NCI-H146 treated with DMSO at 0.1 percent for 48 hours (cell line): ENCODE measurements at regions not wholly inside any gene's neighbourhood (a gene's known extent, or its start where the extent isn't known, plus 50 kb on each side); places are given as distances from the start of the nearest gene placed in this dataset.
"Not testable (repeated sequence)": the region's sequence is repeated elsewhere in the genome, so short reads cannot be mapped to it uniquely, and the experiment has no call there.

Experiments used
- DNase-seq: peaks from one replicate; lab custom pipeline; 2025; ENCODE audit not compliant: unreplicated experiment; lab: John Stamatoyannopoulos, UW

- no peak for DNase-seq
These were observed 167.0 kb downstream of the ERMARD start for GRCh38 chr6:169918239-169918953.

- no peak for DNase-seq
These were observed 165.7 kb downstream of the ERMARD start for GRCh38 chr6:169917153-169917552.

- DNase-seq = no peak
These were observed 164.5 kb downstream of the ERMARD start for GRCh38 chr6:169915769-169916550.

GRCh38 chr6:169913745-169914144 lies 162.3 kb downstream of the ERMARD start:
- not testable (repeated sequence) for DNase-seq

GRCh38 chr6:169913096-169913638 lies 161.7 kb downstream of the ERMARD start:
- no peak for DNase-seq

GRCh38 chr6:169912266-169913095 lies 161.1 kb downstream of the ERMARD start:
- DNase-seq = no peak

GRCh38 chr6:169911264-169912263 lies 160.1 kb downstream of the ERMARD start:
- DNase-seq = no peak

- DNase-seq = no peak
These were observed 157.7 kb downstream of the ERMARD start for GRCh38 chr6:169909113-169909512.

- no peak for DNase-seq
These were observed 157.0 kb downstream of the ERMARD start for GRCh38 chr6:169908403-169908933.

GRCh38 chr6:169907419-169908115 lies 156.1 kb downstream of the ERMARD start:
- DNase-seq = no peak

- DNase-seq = no peak
These were observed 155.4 kb downstream of the ERMARD start for GRCh38 chr6:169906688-169907418.

- no peak for DNase-seq
These were observed 154.7 kb downstream of the ERMARD start for GRCh38 chr6:169906004-169906687.

- no peak for DNase-seq
These were observed 153.8 kb downstream of the ERMARD start for GRCh38 chr6:169905041-169905807.

GRCh38 chr6:169904051-169904922 lies 152.9 kb downstream of the ERMARD start:
- DNase-seq = no peak

- DNase-seq = no peak
These were observed 151.7 kb downstream of the ERMARD start for GRCh38 chr6:169903122-169903521.

GRCh38 chr6:169902604-169903003 lies 151.2 kb downstream of the ERMARD start:
- no peak for DNase-seq
